SK-N-SH (cell line): ENCODE measurements at regions not wholly inside any gene's neighbourhood (a gene's known extent, or its start where the extent isn't known, plus 50 kb on each side); places are given as distances from the start of the nearest gene placed in this dataset.

Source experiments
- CHD2 ChIP-seq: fragments of 150-350 bp; IDR thresholded peaks from 2 replicates; pipeline ENCODE4 v1.6.1; 2018; ENCODE audit warnings: low read length; ENCODE audit not compliant: partially characterized antibody
- EP300 ChIP-seq, 2 experiments: IDR thresholded peaks; 2 replicates each; pipeline versions ENCODE4 v1.4.0 to v1.6.1; 2012; ENCODE audit warnings: borderline replicate concordance in 1 of 2, low read depth in 1 of 2, low read length in 1 of 2
- EZH2phosphoT487 ChIP-seq: fragments of 200-600 bp; sonication (generic); IDR thresholded peaks from 2 replicates; pipeline ENCODE4 v1.6.1; 2017; ENCODE audit warnings: low read depth, mixed run types, mild to moderate bottlenecking, antibody characterized with exemption, moderate library complexity, borderline replicate concordance
- GATA2 ChIP-seq: sonication (generic); formaldehyde crosslinking; IDR thresholded peaks from 2 replicates; pipeline ENCODE4 v1.5.0; 2020; ENCODE audit warnings: mild to moderate bottlenecking, missing genetic modification reagents
- POLR2AphosphoS5 ChIP-seq: IDR thresholded peaks from 2 replicates; pipeline ENCODE4 v1.6.1; 2012; ENCODE audit warnings: low read depth, low read length
- RAD21 ChIP-seq: IDR thresholded peaks from 2 replicates; pipeline ENCODE4 v1.6.1; 2012; ENCODE audit warnings: mild to moderate bottlenecking, low read length
- RFX5 ChIP-seq: IDR thresholded peaks from 2 replicates; pipeline ENCODE4 v1.6.1; 2012; ENCODE audit warnings: mild to moderate bottlenecking, improper control_type of control experiment, low read length
- SIN3A ChIP-seq: IDR thresholded peaks from 2 replicates; pipeline ENCODE4 v1.6.1; 2012; ENCODE audit warnings: low read depth, mild to moderate bottlenecking, low read length, moderate library complexity, borderline replicate concordance
- SMC3 ChIP-seq: IDR thresholded peaks from 2 replicates; pipeline ENCODE4 v1.6.1; 2012; ENCODE audit warnings: low read depth, low read length, improper control_type of control experiment
- YY1 ChIP-seq: IDR thresholded peaks from 2 replicates; pipeline ENCODE4 v1.4.0; 2012; ENCODE audit warnings: low read depth, mild to moderate bottlenecking
- TF ChIP-seq, protein P1 (sequence below): fragments of 150-350 bp; IDR thresholded peaks from 2 replicates; pipeline ENCODE4 v1.6.1; 2016; ENCODE audit warnings: mild to moderate bottlenecking, low read depth, low read length
- TF ChIP-seq, protein P2 (sequence below): fragments of 200-600 bp; sonication (generic); IDR thresholded peaks from 2 replicates; pipeline ENCODE4 v1.6.1; 2017; ENCODE audit warnings: antibody characterized with exemption, mild to moderate bottlenecking, moderate library complexity
- TF ChIP-seq, protein P3 (sequence below): IDR thresholded peaks from 2 replicates; pipeline ENCODE4 v1.4.0; 2012; ENCODE audit warnings: low read depth

DNA sequence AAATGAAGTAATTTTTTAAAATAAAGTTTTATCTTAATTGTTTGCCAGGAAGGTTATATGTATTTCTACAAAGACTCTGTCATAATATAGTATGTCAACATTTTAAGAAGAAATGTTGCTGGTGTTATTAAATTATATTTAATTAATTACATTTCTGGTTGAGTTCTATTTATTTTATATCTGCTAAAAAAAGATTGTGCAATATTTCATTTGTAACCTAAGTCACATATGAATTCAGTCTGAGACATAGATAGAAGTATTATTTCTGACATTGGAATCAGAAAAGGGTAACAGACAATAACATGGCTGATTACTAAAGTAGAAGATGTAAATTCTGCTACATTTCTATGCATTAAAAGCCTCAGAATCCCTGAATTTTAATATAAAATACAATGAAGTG, 1985.1 kb downstream of the C4orf33 start:
- TF ChIP-seq YY1 (no peak), EP300 (IDR thresholded peaks at IDR 0.05; ENCODE audit: borderline replicate concordance in 1 of 2, low read depth in 1 of 2, low read length in 1 of 2) (no peak), POLR2AphosphoS5 (no peak), RFX5 (no peak), GATA2 (no peak), SMC3 (no peak), EZH2phosphoT487 (no peak), SIN3A (no peak), RAD21 (no peak), CHD2 (no peak)
- TF ChIP-seq, protein P1, sequence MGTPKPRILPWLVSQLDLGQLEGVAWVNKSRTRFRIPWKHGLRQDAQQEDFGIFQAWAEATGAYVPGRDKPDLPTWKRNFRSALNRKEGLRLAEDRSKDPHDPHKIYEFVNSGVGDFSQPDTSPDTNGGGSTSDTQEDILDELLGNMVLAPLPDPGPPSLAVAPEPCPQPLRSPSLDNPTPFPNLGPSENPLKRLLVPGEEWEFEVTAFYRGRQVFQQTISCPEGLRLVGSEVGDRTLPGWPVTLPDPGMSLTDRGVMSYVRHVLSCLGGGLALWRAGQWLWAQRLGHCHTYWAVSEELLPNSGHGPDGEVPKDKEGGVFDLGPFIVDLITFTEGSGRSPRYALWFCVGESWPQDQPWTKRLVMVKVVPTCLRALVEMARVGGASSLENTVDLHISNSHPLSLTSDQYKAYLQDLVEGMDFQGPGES: no peak
- TF ChIP-seq, protein P2, sequence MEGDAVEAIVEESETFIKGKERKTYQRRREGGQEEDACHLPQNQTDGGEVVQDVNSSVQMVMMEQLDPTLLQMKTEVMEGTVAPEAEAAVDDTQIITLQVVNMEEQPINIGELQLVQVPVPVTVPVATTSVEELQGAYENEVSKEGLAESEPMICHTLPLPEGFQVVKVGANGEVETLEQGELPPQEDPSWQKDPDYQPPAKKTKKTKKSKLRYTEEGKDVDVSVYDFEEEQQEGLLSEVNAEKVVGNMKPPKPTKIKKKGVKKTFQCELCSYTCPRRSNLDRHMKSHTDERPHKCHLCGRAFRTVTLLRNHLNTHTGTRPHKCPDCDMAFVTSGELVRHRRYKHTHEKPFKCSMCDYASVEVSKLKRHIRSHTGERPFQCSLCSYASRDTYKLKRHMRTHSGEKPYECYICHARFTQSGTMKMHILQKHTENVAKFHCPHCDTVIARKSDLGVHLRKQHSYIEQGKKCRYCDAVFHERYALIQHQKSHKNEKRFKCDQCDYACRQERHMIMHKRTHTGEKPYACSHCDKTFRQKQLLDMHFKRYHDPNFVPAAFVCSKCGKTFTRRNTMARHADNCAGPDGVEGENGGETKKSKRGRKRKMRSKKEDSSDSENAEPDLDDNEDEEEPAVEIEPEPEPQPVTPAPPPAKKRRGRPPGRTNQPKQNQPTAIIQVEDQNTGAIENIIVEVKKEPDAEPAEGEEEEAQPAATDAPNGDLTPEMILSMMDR: no peak
- TF ChIP-seq, protein P3, sequence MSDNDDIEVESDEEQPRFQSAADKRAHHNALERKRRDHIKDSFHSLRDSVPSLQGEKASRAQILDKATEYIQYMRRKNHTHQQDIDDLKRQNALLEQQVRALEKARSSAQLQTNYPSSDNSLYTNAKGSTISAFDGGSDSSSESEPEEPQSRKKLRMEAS: no peak
